ENCODE measurements at regions not wholly inside any gene's neighbourhood (a gene's known extent, or its start where the extent isn't known, plus 50 kb on each side); places are given as distances from the start of the nearest gene placed in this dataset.

- TF ChIP-seq EZH2phosphoT487 (conservative IDR thresholded peaks at IDR 0.05; ENCODE audit: low read length) (no peak), CTCF (IDR thresholded peaks at IDR 0.05; ENCODE audit: insufficient read depth, low read length, poor library complexity, severe bottlenecking) (no peak)
Measured at GRCh38 chr14:27366596-27366995, 768.8 kb upstream of the NOVA1 start.

Measured in SU-DHL-6 (cell line).